ENCODE measurements at regions not wholly inside any gene's neighbourhood (a gene's known extent, or its start where the extent isn't known, plus 50 kb on each side); places are given as distances from the start of the nearest gene placed in this dataset.
A peak's percentile ranks its signal among the peaks of the same experiment; 100 is the strongest.

DNA sequence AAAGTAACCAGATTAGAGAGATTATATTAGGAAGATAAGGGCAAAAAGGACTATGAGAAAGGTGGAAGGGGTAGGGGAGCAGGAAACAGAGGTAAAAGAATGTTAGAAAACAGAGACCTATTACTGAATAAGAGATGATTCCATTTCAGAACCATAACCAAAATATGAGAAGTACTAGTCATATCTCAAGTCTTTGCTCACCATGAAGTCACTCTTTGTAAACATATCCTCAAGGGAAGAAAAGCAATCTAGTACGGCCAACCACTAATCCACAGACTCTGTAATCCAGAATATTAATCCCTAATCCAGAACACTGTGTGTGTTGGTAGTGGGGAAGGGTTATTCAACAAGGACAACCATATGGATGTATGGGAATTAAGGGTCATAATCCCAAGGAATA is 92.0 kb downstream of the CDCA7 start:
- no peaks in the 10 kb centered on the region for H3K36me3 ChIP-seq (ENCODE audit: control insufficient read depth, insufficient read depth, low read length)
- no peak for DNase-seq (ENCODE audit: low read depth)
- CTCF ChIA-PET, result interaction anchor here (2.7 kb wide), 1 partner anchor 44 kb away, joined by 15 read pairs; no protein-coding TSS in a partner anchor
- H3K4me3 ChIP-seq (ENCODE audit: low read depth, low read length), result no peak overlapping the region
- TF ChIP-seq, protein P1, sequence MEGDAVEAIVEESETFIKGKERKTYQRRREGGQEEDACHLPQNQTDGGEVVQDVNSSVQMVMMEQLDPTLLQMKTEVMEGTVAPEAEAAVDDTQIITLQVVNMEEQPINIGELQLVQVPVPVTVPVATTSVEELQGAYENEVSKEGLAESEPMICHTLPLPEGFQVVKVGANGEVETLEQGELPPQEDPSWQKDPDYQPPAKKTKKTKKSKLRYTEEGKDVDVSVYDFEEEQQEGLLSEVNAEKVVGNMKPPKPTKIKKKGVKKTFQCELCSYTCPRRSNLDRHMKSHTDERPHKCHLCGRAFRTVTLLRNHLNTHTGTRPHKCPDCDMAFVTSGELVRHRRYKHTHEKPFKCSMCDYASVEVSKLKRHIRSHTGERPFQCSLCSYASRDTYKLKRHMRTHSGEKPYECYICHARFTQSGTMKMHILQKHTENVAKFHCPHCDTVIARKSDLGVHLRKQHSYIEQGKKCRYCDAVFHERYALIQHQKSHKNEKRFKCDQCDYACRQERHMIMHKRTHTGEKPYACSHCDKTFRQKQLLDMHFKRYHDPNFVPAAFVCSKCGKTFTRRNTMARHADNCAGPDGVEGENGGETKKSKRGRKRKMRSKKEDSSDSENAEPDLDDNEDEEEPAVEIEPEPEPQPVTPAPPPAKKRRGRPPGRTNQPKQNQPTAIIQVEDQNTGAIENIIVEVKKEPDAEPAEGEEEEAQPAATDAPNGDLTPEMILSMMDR (IDR thresholded peaks at IDR 0.05; ENCODE audit: insufficient read depth, low read depth, low read length), result no peak
- POLR2A ChIA-PET, result no interaction called here
- no peaks in the 10 kb centered on the region for H3K27me3 ChIP-seq (ENCODE audit: control insufficient read depth, insufficient read depth, low read length)

DNA sequence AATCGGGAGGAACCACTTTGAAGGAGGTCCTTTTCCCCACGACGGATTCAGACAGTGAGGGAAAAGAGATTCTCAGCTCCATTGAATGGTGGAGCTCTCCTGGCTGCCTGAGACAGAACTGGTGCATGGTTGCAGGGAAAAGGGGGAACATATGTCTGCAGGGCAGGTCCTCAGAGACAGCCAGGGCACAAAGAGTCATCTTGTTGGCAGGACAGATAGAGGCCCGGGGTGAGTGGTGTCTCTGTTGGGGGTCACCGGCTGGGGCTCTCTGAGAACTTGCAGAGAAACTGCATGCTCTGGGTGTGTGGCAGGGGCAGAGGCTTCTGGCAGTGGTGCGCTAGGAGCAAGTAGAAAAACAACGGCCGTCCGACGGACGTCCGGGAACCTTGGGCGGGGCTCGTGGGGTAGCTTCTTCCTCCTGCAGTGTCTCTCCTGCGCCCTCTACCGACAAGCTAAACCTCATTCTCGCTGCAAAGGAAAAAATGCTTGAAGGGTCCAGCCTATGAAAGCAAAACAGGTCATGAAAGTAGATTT is 94.3 kb downstream of the CDCA7 start:
- H3K36me3 ChIP-seq (ENCODE audit: control insufficient read depth, insufficient read depth, low read length), result no peaks in the 10 kb centered on the region
- ChIA-PET CTCF (interaction anchor here (0.7 to 2.7 kb wide), 18 partner anchors 9 to 422 kb away, joined by 3 to 15 read pairs (median 4); no protein-coding TSS in a partner anchor), POLR2A (no interaction called here)
- H3K27me3 ChIP-seq (ENCODE audit: control insufficient read depth, insufficient read depth, low read length), result no peaks in the 10 kb centered on the region
- TF ChIP-seq, protein P1 (IDR thresholded peaks at IDR 0.05; ENCODE audit: insufficient read depth, low read depth, low read length), result peak; percentile 77
- peak; percentile 17 for DNase-seq (ENCODE audit: low read depth)
- H3K4me3 ChIP-seq (ENCODE audit: low read depth, low read length), result peak overlapping the region; percentile 18; the same call in 1 of the 2 replicates

DNA sequence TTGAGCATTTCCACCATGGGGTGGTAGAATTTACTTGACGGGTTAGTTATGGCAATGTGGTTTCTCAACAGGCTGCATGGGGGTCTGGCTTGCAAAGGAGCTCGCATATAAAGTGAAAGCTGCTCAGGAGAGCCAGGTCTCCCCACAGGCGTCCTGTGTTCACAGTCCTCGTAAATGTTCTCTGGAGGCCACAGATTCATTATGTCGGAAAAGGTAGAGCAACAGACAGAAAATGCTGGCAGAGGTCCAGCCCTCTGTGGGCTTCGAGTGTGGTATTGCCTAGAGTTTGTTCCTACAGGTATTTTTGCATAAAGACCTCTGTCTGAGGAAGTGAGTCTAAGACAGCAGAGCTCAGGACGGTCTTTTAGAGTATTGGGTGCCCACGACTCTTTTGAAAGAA is 96.4 kb downstream of the CDCA7 start:
- H3K36me3 ChIP-seq (ENCODE audit: control insufficient read depth, insufficient read depth, low read length), result no peaks in the 10 kb centered on the region
- TF ChIP-seq, protein P1 (IDR thresholded peaks at IDR 0.05; ENCODE audit: insufficient read depth, low read depth, low read length), result no peak
- H3K4me3 ChIP-seq (ENCODE audit: low read depth, low read length), result no peak overlapping the region
- DNase-seq (ENCODE audit: low read depth), result no peak
- ChIA-PET POLR2A (no interaction called here), CTCF (interaction anchor here (0.7 to 1.0 kb wide), 2 partner anchors 49 to 51 kb away, joined by 3 to 4 read pairs; no protein-coding TSS in a partner anchor)
- peaks cover 2% of the 10 kb centered on the region for H3K27me3 ChIP-seq (ENCODE audit: control insufficient read depth, insufficient read depth, low read length)

DNA sequence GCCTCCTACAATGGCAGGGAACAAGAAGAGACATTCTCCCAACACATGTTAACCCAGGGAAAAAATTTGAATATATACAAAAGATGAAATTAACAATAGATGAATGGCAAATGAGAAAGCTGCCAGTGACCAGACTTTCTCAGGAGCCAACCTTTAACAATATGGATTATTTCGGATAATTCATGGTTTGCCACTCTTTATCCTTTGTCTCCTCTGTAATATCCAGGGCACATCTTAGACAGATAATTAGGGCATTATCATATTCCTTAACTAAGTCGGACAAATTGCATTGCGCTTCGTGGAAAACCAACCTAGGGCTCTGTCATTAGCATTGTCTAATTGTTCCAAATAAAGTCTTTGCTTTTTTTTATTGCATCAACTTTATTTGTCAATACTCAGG is 97.3 kb downstream of the CDCA7 start:
- TF ChIP-seq, protein P1 (IDR thresholded peaks at IDR 0.05; ENCODE audit: insufficient read depth, low read depth, low read length), result no peak
- H3K36me3 ChIP-seq (ENCODE audit: control insufficient read depth, insufficient read depth, low read length), result no peaks in the 10 kb centered on the region
- peaks cover 2% of the 10 kb centered on the region for H3K27me3 ChIP-seq (ENCODE audit: control insufficient read depth, insufficient read depth, low read length)
- POLR2A ChIA-PET, result no interaction called here
- CTCF ChIA-PET, result interaction anchor here (1.0 to 2.0 kb wide), 3 partner anchors 49 to 88 kb away, joined by 3 to 6 read pairs (median 4); no protein-coding TSS in a partner anchor
- DNase-seq (ENCODE audit: low read depth), result no peak
- H3K4me3 ChIP-seq (ENCODE audit: low read depth, low read length), result no peak overlapping the region

DNA sequence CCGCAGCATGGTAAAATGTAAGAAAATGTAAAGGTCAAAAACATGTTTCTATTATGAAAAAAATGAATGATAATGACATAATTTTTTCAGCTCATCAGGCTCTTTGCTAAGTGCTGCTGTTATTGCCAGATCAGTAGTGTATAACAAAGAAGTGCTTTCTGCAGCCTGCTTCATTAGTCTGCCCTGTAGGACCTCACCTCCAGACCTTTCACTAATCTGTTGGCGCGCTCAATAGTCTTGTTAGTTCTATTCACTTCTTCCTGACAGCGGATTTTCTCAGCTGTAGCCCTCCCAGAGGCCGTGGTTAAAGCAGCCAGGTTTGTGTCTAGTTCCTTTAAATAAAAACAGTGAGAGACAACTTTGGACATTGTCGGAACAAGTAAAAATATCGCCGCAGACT is 97.7 kb downstream of the CDCA7 start:
- POLR2A ChIA-PET, result no interaction called here
- no peaks in the 10 kb centered on the region for H3K36me3 ChIP-seq (ENCODE audit: control insufficient read depth, insufficient read depth, low read length)
- no peak for DNase-seq (ENCODE audit: low read depth)
- CTCF ChIA-PET, result interaction anchor here (1.0 to 2.0 kb wide), 3 partner anchors 50 to 87 kb away, joined by 3 to 6 read pairs (median 4); no protein-coding TSS in a partner anchor
- TF ChIP-seq, protein P1 (IDR thresholded peaks at IDR 0.05; ENCODE audit: insufficient read depth, low read depth, low read length), result no peak
- H3K4me3 ChIP-seq (ENCODE audit: low read depth, low read length), result no peak overlapping the region
- H3K27me3 ChIP-seq (ENCODE audit: control insufficient read depth, insufficient read depth, low read length), result peaks cover 2% of the 10 kb centered on the region
